Colonic mucosa (tissue), 4 donors: ENCODE measurements at regions not wholly inside any gene's neighbourhood (a gene's known extent, or its start where the extent isn't known, plus 50 kb on each side); places are given as distances from the start of the nearest gene placed in this dataset.

Source experiments
- DNase-seq: peaks from one replicate; pipeline ENCODE4 v3.0.0-alpha.2; 2020
- H3K27ac ChIP-seq: fragments of 200-600 bp; one replicate; pipeline ENCODE4 v1.8.0; 2021
- H3K27me3 ChIP-seq: fragments of 200-600 bp; one replicate; pipeline ENCODE4 v1.8.0; 2021
- H3K36me3 ChIP-seq: fragments of 200-600 bp; one replicate; pipeline ENCODE4 v1.8.0; 2021
- H3K4me1 ChIP-seq: fragments of 200-600 bp; one replicate; pipeline ENCODE4 v1.8.0; 2021; ENCODE audit warnings: mild to moderate bottlenecking
- H3K4me3 ChIP-seq: fragments of 200-600 bp; one replicate; pipeline ENCODE4 v1.8.0; 2021
- H3K9ac ChIP-seq, 2 donors: one replicate each; pipeline ENCODE4 v1.7.0; 2013; ENCODE audit warnings: control low read depth in 2 of 2, low read depth in 2 of 2, low read length in 2 of 2
- H3K9me3 ChIP-seq: fragments of 200-600 bp; one replicate; pipeline ENCODE4 v1.8.0; 2021
- intact Hi-C: fragments of 100-400 bp; cut with DNase I; formaldehyde crosslinking; loops from one replicate; pipeline ENCODE4 v1.14.1; 2022
- TF ChIP-seq, protein P1 (sequence below): fragments of 200-600 bp; IDR thresholded peaks from one replicate; pipeline ENCODE4 v1.8.0; 2022; ENCODE audit warnings: antibody characterized with exemption, mild to moderate bottlenecking
- donor health status: healthy.
- donor health status: DM: no; HTN: no; CAD: no.
- donor health status: DM: no; HTN: no; CAD: no.

DNA sequence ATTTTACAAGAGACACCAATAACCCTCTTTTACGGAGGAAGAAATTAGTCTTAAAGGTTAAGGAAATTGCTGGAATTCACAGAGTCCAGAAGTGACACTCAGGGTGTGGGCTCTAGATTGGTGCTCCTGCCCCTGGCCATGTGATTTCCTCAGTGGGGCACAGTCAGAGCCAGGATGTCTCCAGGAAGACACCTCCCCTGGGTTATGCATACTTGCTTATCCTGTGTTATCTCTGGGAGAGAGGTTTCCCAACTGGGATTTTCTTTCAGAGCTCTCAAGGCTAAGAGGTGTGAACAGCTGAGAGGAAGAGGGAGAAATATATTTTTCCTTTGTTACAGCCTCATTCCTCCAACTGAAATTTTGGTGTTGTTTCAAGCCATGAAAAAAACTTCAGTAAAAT lies 125.6 kb upstream of the CELF4 start:
- H3K9me3 ChIP-seq: no peaks in the 10 kb centered on the region
- H3K9ac ChIP-seq: no peak overlapping the region
- DNase-seq: no peak
- no peak overlapping the region for H3K27ac ChIP-seq
- intact Hi-C loops: no loop called here
- H3K4me1 ChIP-seq: no peaks in the 10 kb centered on the region
- TF ChIP-seq, protein P1, sequence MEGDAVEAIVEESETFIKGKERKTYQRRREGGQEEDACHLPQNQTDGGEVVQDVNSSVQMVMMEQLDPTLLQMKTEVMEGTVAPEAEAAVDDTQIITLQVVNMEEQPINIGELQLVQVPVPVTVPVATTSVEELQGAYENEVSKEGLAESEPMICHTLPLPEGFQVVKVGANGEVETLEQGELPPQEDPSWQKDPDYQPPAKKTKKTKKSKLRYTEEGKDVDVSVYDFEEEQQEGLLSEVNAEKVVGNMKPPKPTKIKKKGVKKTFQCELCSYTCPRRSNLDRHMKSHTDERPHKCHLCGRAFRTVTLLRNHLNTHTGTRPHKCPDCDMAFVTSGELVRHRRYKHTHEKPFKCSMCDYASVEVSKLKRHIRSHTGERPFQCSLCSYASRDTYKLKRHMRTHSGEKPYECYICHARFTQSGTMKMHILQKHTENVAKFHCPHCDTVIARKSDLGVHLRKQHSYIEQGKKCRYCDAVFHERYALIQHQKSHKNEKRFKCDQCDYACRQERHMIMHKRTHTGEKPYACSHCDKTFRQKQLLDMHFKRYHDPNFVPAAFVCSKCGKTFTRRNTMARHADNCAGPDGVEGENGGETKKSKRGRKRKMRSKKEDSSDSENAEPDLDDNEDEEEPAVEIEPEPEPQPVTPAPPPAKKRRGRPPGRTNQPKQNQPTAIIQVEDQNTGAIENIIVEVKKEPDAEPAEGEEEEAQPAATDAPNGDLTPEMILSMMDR: no peak
- no peak overlapping the region for H3K4me3 ChIP-seq
- no peaks in the 10 kb centered on the region for H3K36me3 ChIP-seq
- H3K27me3 ChIP-seq: no peaks in the 10 kb centered on the region

DNA sequence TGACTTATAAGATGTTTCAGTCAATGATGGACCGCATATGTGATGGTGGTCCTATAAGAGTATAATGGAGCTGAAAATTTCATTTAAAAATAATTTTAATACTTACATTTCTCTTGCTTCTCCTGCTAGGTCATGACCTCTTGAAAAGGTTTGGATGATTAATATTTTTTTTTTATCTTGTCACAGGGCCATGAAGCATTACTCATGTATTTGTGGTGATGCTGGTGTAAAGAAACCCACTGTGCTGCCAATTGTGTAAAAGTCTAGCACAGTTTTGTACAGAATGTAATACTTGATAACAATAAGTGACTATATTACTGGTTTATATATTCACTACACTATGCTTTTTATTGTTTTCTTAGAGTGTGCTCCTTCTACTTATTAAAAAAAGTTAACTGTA lies 124.2 kb upstream of the CELF4 start:
- TF ChIP-seq, protein P1: no peak
- no peaks in the 10 kb centered on the region for H3K9me3 ChIP-seq
- H3K27ac ChIP-seq: no peak overlapping the region

DNA sequence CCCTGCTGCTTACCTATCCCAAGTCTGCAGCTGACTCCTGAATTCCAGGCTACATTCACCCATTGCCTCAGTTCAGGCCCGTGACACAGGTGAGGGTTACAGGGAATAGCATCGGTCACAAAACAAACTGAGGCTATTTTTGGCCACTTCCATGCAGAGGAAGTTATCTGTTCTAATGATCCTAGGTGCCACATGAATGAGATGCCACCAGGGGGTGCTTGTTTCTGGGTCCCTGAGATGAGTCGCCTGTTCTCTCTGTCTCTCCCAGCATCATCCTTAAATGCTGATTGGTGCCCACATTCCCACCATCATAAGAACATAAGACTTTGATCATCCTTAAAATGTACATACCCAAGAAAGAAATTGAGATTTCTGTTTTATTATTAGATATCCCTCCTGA lies 119.0 kb upstream of the CELF4 start:
- H3K27ac ChIP-seq: no peak overlapping the region
- H3K4me3 ChIP-seq: no peak overlapping the region
- intact Hi-C loops: no loop called here
- H3K27me3 ChIP-seq: no peaks in the 10 kb centered on the region
- no peak for DNase-seq
- no peak overlapping the region for H3K9ac ChIP-seq
- TF ChIP-seq, protein P1: no peak
- H3K36me3 ChIP-seq: no peaks in the 10 kb centered on the region
- no peaks in the 10 kb centered on the region for H3K4me1 ChIP-seq
- H3K9me3 ChIP-seq: no peaks in the 10 kb centered on the region

More for the DNA sequence above, 124.2 kb upstream of the CELF4 start:
- no peak overlapping the region for H3K4me3 ChIP-seq
- no peak overlapping the region for H3K9ac ChIP-seq
- no peaks in the 10 kb centered on the region for H3K27me3 ChIP-seq
- no peaks in the 10 kb centered on the region for H3K4me1 ChIP-seq
- no peak for DNase-seq
- no peaks in the 10 kb centered on the region for H3K36me3 ChIP-seq
- intact Hi-C loops: no loop called here

DNA sequence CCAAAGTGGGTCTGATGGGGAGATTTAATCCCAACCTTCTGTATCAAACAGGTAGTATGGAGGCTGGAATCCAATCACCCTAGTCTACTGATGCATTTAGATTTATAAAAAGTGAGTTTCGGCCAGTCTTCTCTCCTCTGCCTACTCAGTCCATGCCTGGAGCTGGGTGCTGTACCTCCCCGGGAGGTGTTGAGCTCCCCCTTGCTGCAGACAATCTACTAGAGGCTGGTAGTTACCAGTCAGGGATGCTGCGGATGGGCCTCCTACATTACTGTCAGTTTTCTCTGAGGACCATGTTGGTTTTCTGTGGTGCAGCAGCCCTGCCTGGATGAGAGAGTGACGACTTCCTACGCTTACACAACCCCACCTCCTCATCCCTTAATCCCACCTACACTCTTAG lies 118.6 kb upstream of the CELF4 start:
- Histone ChIP-seq H3K9ac (no peak overlapping the region), H3K36me3 (no peaks in the 10 kb centered on the region), H3K4me1 (no peaks in the 10 kb centered on the region), H3K4me3 (no peak overlapping the region), H3K27ac (no peak overlapping the region), H3K9me3 (no peaks in the 10 kb centered on the region), H3K27me3 (no peaks in the 10 kb centered on the region)
- TF ChIP-seq, protein P1: no peak
- intact Hi-C loops: no loop called here
- DNase-seq: no peak

DNA sequence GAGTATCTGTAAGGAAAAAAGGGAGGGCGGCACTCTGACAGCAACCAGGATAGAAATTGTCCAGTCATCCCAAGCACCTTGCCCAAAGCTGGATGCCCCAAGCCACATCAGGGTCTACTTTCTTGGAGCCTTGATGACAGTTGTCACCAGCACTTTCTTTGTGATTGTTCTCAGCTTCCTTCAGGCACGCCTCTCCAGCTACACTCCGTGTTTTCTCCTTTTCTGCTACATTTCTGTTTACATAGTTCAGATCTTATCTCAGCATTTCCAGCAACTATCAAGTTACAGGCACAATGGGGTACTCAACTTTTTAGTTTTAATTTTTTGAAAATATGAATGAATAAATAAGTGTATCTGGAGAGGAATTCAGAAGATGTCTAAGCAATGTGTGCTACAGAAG lies 115.3 kb upstream of the CELF4 start:
- H3K9ac ChIP-seq: no peak overlapping the region
- no peak for DNase-seq
- H3K27me3 ChIP-seq: no peaks in the 10 kb centered on the region
- H3K27ac ChIP-seq: no peak overlapping the region
- H3K36me3 ChIP-seq: no peaks in the 10 kb centered on the region
- H3K4me3 ChIP-seq: no peak overlapping the region
- intact Hi-C loops: no loop called here
- H3K9me3 ChIP-seq: no peaks in the 10 kb centered on the region
- no peaks in the 10 kb centered on the region for H3K4me1 ChIP-seq
- TF ChIP-seq, protein P1: no peak

DNA sequence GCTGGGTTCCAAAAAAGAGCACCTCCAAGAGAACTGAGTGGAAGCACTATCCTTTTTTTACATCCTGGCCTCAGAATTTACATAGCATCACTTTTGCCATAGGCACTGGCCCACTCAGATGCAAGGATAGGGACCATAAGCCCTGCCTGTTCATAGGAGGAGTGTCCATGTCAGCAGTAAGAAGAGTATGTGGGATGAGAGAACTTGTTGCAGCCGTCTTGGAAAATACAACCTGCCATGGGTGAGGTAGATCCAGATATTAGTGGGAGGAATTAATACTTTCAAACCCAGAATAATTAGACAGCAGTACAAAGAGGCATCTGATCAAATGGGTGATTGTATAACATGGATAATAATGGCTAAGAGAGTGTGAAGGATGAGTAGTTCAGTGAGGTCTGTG lies 110.7 kb upstream of the CELF4 start:
- DNase-seq: no peak

More for the DNA sequence above, 110.7 kb upstream of the CELF4 start:
- no peaks in the 10 kb centered on the region for H3K27me3 ChIP-seq
- no peak overlapping the region for H3K4me3 ChIP-seq
- intact Hi-C loops: no loop called here
- no peaks in the 10 kb centered on the region for H3K4me1 ChIP-seq
- no peak overlapping the region for H3K27ac ChIP-seq
- TF ChIP-seq, protein P1: no peak
- no peak overlapping the region for H3K9ac ChIP-seq
- H3K36me3 ChIP-seq: no peaks in the 10 kb centered on the region
- H3K9me3 ChIP-seq: no peaks in the 10 kb centered on the region
